HCT116 (cell line): ENCODE measurements at regions not wholly inside any gene's neighbourhood (a gene's known extent, or its start where the extent isn't known, plus 50 kb on each side); places are given as distances from the start of the nearest gene placed in this dataset.

Experiments used
- EZH2 ChIP-seq: fragments of 200-600 bp; sonication (generic); IDR thresholded peaks from 2 replicates; pipeline ENCODE4 v1.6.1; 2017; ENCODE audit warnings: antibody characterized with exemption, mixed run types
- EZH2phosphoT487 ChIP-seq: fragments of 200-600 bp; IDR thresholded peaks from 2 replicates; pipeline ENCODE4 v1.6.1; 2018; ENCODE audit warnings: antibody characterized with exemption, borderline replicate concordance
- POLR2A ChIP-seq: IDR thresholded peaks from 2 replicates; pipeline ENCODE4 v1.7.0; 2011; ENCODE audit warnings: borderline replicate concordance; ENCODE audit not compliant: insufficient read depth, insufficient read length; ENCODE audit errors: extremely low read depth
- POLR2AphosphoS5 ChIP-seq: IDR thresholded peaks from 2 replicates; pipeline ENCODE4 v1.6.1; 2011; ENCODE audit warnings: mild to moderate bottlenecking, low read depth, low read length, moderate library complexity
- ZNF274 ChIP-seq: fragments of 200-500 bp; sonication (Bioruptor generic); IDR thresholded peaks from 2 replicates; pipeline ENCODE4 v1.6.1; 2014; ENCODE audit warnings: mild to moderate bottlenecking, low read depth, low read length, inconsistent platforms
- TF ChIP-seq, protein P1 (sequence below), 3 experiments: fragments of 200-600 bp in 1 of 3; sonication (generic) in 1 of 3; IDR thresholded peaks in 2 of 3; conservative IDR thresholded peaks in 1 of 3; 2 replicates each; pipeline ENCODE4 v1.5.1; 2012 to 2017; ENCODE audit warnings: low read depth in 2 of 3, low read length in 2 of 3, antibody characterized with exemption in 1 of 3, borderline replicate concordance in 1 of 3, control low read depth in 1 of 3, mild to moderate bottlenecking in 1 of 3, mixed read lengths in 1 of 3, mixed run types in 1 of 3, moderate library complexity in 1 of 3; ENCODE audit not compliant: insufficient read depth in 1 of 3

DNA sequence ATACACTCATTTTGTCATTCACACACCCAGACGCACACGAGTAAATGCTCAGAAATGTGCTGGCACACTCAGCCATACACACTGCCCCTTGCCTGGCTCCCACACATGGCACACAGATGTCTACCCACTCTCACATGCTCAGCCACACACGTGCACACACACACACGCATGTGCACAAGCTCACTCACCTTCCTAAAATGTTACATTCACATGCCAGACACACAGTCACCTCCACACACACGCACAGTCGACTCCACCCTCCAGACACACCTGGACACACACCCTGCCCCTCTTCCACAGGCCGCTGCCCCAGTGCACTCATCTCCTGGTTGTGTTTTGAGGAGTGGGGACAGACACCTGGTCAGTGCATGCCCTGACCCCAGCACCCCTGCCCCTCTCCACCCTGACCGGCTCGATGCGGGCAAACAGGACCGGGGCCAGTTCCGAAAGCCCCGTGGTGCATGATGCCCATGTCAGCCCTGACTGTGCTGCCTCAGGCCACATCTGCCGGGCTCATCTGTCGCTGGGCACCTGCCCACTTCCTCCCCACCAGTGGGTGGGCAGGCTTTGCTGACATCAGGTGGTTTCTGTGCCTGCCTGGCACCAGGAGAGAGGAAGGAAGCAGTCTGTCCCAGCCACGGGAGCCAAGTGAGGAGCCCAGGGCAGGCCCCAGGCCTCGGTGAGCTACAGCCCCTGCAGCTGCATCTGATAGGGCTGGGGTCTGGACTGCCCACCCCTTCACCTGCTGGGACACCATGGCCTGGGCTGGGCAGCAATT is 84.9 kb upstream of the ZNF716 start:
- TF ChIP-seq EZH2 (no peak), POLR2AphosphoS5 (no peak), POLR2A (no peak), EZH2phosphoT487 (no peak), ZNF274 (no peak)
- TF ChIP-seq, protein P1, sequence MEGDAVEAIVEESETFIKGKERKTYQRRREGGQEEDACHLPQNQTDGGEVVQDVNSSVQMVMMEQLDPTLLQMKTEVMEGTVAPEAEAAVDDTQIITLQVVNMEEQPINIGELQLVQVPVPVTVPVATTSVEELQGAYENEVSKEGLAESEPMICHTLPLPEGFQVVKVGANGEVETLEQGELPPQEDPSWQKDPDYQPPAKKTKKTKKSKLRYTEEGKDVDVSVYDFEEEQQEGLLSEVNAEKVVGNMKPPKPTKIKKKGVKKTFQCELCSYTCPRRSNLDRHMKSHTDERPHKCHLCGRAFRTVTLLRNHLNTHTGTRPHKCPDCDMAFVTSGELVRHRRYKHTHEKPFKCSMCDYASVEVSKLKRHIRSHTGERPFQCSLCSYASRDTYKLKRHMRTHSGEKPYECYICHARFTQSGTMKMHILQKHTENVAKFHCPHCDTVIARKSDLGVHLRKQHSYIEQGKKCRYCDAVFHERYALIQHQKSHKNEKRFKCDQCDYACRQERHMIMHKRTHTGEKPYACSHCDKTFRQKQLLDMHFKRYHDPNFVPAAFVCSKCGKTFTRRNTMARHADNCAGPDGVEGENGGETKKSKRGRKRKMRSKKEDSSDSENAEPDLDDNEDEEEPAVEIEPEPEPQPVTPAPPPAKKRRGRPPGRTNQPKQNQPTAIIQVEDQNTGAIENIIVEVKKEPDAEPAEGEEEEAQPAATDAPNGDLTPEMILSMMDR (IDR thresholded peaks at IDR 0.05 in 2 of 3, conservative IDR thresholded peaks at IDR 0.05 in 1 of 3; ENCODE audit: borderline replicate concordance in 1 of 3, insufficient read depth in 1 of 3, low read depth in 2 of 3, low read length in 2 of 3) = no peak
